Ishikawa (cell line): ENCODE measurements at regions not wholly inside any gene's neighbourhood (a gene's known extent, or its start where the extent isn't known, plus 50 kb on each side); places are given as distances from the start of the nearest gene placed in this dataset.

Experiments
- CEBPB ChIP-seq: IDR thresholded peaks from 2 replicates; pipeline ENCODE4 v1.6.1; 2012
- CREB1 ChIP-seq: IDR thresholded peaks from 2 replicates; pipeline ENCODE4 v1.6.1; 2012; ENCODE audit warnings: low read depth
- EGR1 ChIP-seq: IDR thresholded peaks from 2 replicates; pipeline ENCODE4 v1.6.1; 2012
- EP300 ChIP-seq: IDR thresholded peaks from 2 replicates; pipeline ENCODE4 v1.6.1; 2012; ENCODE audit warnings: borderline replicate concordance
- FOXM1 ChIP-seq: IDR thresholded peaks from 2 replicates; pipeline ENCODE4 v1.6.1; 2012; ENCODE audit warnings: low read depth, borderline replicate concordance
- MAX ChIP-seq: IDR thresholded peaks from 2 replicates; pipeline ENCODE4 v1.6.1; 2012
- NFIC ChIP-seq: IDR thresholded peaks from 2 replicates; pipeline ENCODE4 v1.6.1; 2012
- RAD21 ChIP-seq: IDR thresholded peaks from 2 replicates; pipeline ENCODE4 v1.6.1; 2012; ENCODE audit warnings: low read depth
- REST ChIP-seq: IDR thresholded peaks from 2 replicates; pipeline ENCODE4 v1.6.1; 2012; ENCODE audit warnings: low read depth, mild to moderate bottlenecking
- TAF1 ChIP-seq: IDR thresholded peaks from 2 replicates; pipeline ENCODE4 v1.6.1; 2012; ENCODE audit warnings: low read depth, mild to moderate bottlenecking
- TCF12 ChIP-seq: IDR thresholded peaks from 2 replicates; pipeline ENCODE4 v1.6.1; 2012; ENCODE audit warnings: low read depth
- TEAD4 ChIP-seq: IDR thresholded peaks from 2 replicates; pipeline ENCODE4 v1.6.1; 2012
- USF1 ChIP-seq: IDR thresholded peaks from 2 replicates; pipeline ENCODE4 v1.6.1; 2012
- ZBTB7A ChIP-seq: IDR thresholded peaks from 2 replicates; pipeline ENCODE4 v1.6.1; 2012; ENCODE audit warnings: low read depth

GRCh38 chr18:29326214-29326613 is 1149.3 kb upstream of the CDH2 start:
- TF ChIP-seq REST (no peak), TCF12 (no peak), NFIC (no peak), CEBPB (no peak), TAF1 (no peak), EGR1 (no peak), USF1 (no peak), EP300 (no peak), CREB1 (no peak), ZBTB7A (no peak), TEAD4 (no peak), RAD21 (no peak), MAX (no peak), FOXM1 (no peak)
